Adrenal gland (tissue), 9 donors: ENCODE measurements at regions not wholly inside any gene's neighbourhood (a gene's known extent, or its start where the extent isn't known, plus 50 kb on each side); places are given as distances from the start of the nearest gene placed in this dataset.
"Not testable (repeated sequence)": the region's sequence is repeated elsewhere in the genome, so short reads cannot be mapped to it uniquely, and the experiment has no call there.

Experiments used
- DNase-seq, 7 donors: peaks; one replicate each; pipeline ENCODE4 v3.0.0-alpha.2; 2019 to 2020
- H3K27ac ChIP-seq, 5 donors: fragments of 200-600 bp; sonication (generic) in 4 of 5; 1 replicate in 3 of 5; 2 replicates in 2 of 5; pipeline versions ENCODE4 v1.5.1 to v1.8.0; 2016 to 2020; ENCODE audit warnings: mild to moderate bottlenecking in 1 of 5
- H3K27me3 ChIP-seq: fragments of 200-600 bp; 2 replicates; pipeline ENCODE4 v1.8.0; 2021
- H3K36me3 ChIP-seq, 2 donors: fragments of 200-600 bp; replicated peaks in 1 of 2; 1 replicate in 1 of 2; 2 replicates in 1 of 2; pipeline versions ENCODE4 v1.5.1 to v1.8.0; 2018 to 2022
- H3K4me1 ChIP-seq, 2 donors: fragments of 200-600 bp; replicated peaks in 1 of 2; 1 replicate in 1 of 2; 2 replicates in 1 of 2; pipeline versions ENCODE4 v1.5.1 to v1.8.0; 2018 to 2021
- H3K4me3 ChIP-seq, 4 donors: fragments of 200-600 bp; sonication (generic) in 3 of 4; one replicate each; pipeline ENCODE4 v1.5.1; 2016 to 2018
- H3K9me3 ChIP-seq, 3 donors: fragments of 200-600 bp; sonication (generic) in 1 of 3; replicated peaks in 1 of 3; 1 replicate in 2 of 3; 2 replicates in 1 of 3; pipeline versions ENCODE4 v1.5.1 to v1.8.0; 2016 to 2021
- POLR2A ChIP-seq, 2 donors: fragments of 450-650 bp; IDR thresholded peaks; one replicate each; pipeline ENCODE4 v1.6.1; 2017; ENCODE audit warnings: antibody characterized with exemption in 2 of 2, mild to moderate bottlenecking in 2 of 2, moderate library complexity in 1 of 2
- WGBS, 4 donors: extraction: QIAGEN DNeasy Blood & Tissue Kit in 2 of 4; methylation state at CpG; one replicate each; pipeline versions ENCODE4 v1.1.5 to v1.1.7; 2013 to 2017; 5-methylcytosine and 5-hydroxymethylcytosine counted together
- intact Hi-C, 2 donors: fragments of 100-400 bp; cut with DNase I; formaldehyde crosslinking; loops; one replicate each; pipeline versions ENCODE4 v1.14.1 to v1.15.0; 2022 to 2023
- TF ChIP-seq, protein P1 (sequence below), 6 experiments: fragments of 450-650 bp in 4 of 6; fragments of 200-600 bp in 2 of 6; sonication (generic) in 1 of 6; IDR thresholded peaks; 1 replicate in 5 of 6; 2 replicates in 1 of 6; pipeline versions ENCODE4 v1.5.1 to v1.8.0; 2016 to 2021; ENCODE audit warnings: antibody characterized with exemption in 6 of 6, mild to moderate bottlenecking in 2 of 6, moderate library complexity in 1 of 6
- donor health status: healthy with polysubstance abuse.
- donor health status: Bipolar disorder and iron deficiency.
- donor health status: DM: yes; HTN: yes; CAD: no.
- donor health status: DM: no; HTN: no; CAD: no.
- donor health status: DM: no; HTN: no; CAD: no.

DNA sequence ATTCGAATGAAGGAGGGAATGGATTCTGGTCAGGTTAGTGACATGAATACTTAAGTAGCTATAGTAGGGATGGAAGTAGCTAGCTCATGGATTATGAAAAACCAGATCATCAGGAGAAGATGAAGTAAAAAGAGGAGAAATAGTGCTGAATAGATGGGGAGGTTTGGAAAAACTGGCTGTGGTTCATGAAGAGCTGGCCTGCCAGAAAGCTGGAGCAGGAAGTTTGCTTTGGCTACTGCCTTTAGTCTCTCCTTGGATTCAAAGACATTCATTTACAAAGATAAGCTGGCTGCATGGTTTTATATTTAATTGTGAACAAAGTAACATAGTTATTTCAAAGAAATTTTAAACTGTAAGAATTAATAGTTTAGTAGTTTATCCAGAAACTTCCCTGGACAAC, 567.0 kb downstream of the RIT2 start:
- no peaks in the 10 kb centered on the region for H3K27me3 ChIP-seq
- no peak overlapping the region for H3K27ac ChIP-seq
- no peak overlapping the region for H3K4me3 ChIP-seq
- intact Hi-C loops: no loop called here
- WGBS, 4 donors: 46 to 58% (median 53%) methylated on average over 1 of the region's 1 CpG
- H3K4me1 ChIP-seq: no peaks in the 10 kb centered on the region
- DNase-seq: no peak
- H3K9me3 ChIP-seq: no peaks in the 10 kb centered on the region
- H3K36me3 ChIP-seq: no peaks in the 10 kb centered on the region
- no peak for TF ChIP-seq POLR2A (IDR thresholded peaks at IDR 0.05)
- TF ChIP-seq, protein P1, sequence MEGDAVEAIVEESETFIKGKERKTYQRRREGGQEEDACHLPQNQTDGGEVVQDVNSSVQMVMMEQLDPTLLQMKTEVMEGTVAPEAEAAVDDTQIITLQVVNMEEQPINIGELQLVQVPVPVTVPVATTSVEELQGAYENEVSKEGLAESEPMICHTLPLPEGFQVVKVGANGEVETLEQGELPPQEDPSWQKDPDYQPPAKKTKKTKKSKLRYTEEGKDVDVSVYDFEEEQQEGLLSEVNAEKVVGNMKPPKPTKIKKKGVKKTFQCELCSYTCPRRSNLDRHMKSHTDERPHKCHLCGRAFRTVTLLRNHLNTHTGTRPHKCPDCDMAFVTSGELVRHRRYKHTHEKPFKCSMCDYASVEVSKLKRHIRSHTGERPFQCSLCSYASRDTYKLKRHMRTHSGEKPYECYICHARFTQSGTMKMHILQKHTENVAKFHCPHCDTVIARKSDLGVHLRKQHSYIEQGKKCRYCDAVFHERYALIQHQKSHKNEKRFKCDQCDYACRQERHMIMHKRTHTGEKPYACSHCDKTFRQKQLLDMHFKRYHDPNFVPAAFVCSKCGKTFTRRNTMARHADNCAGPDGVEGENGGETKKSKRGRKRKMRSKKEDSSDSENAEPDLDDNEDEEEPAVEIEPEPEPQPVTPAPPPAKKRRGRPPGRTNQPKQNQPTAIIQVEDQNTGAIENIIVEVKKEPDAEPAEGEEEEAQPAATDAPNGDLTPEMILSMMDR (IDR thresholded peaks at IDR 0.05): no peak

DNA sequence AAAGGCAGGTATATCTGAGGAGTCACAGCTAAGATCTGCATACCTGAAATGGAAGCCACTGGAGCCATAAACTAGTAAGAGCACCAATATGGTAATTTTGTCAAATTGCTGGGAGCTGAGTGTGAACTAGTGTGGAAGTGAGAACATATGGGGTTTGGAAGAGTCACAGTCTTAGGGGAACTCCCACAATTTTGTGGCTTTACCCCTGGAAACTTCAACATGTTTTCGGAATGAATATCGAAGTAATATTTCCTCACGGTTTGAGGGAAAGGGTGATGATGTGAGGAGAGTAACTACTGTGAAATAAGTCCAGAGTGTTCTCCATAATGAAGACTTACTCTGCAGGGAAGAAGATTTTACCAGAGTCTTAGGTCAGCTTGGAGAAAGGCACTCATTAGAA, 565.9 kb downstream of the RIT2 start:
- intact Hi-C loops: no loop called here
- DNase-seq: no peak
- WGBS, 4 donors: 77 to 92% (median 82%) methylated on average over 3 of the region's 3 CpGs

DNA sequence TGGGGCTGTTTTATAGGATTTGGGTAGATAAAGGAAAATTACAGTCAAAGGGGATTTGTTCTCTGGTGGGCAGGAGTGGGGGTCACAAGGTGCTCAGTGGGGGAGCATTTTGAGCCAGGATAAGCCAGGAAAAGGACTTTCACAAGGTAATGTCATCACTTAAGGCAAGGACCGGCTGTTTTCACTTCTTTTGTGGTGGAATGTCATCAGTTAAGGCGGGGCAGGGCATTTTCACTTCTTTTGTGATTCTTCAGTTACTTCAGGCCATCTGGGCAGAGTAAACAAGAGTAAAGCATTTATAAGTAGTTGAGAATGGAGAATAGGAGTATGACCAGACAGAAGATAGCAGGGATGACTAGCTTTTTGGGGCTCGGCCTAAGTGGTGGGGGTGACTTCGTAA, 562.9 kb downstream of the RIT2 start:
- 65 to 87% (median 69%) methylated on average over 4 of the region's 4 CpGs for WGBS, 4 donors
- H3K9me3 ChIP-seq, H3K27me3 ChIP-seq, H3K27ac ChIP-seq, intact Hi-C loops, H3K36me3 ChIP-seq, H3K4me1 ChIP-seq, DNase-seq, H3K4me3 ChIP-seq: not testable (repeated sequence)

More for the DNA sequence above, 565.9 kb downstream of the RIT2 start:
- H3K27ac ChIP-seq: no peak overlapping the region
- H3K27me3 ChIP-seq: no peaks in the 10 kb centered on the region
- TF ChIP-seq, protein P1 (IDR thresholded peaks at IDR 0.05): no peak
- no peak for TF ChIP-seq POLR2A (IDR thresholded peaks at IDR 0.05)
- H3K36me3 ChIP-seq: no peaks in the 10 kb centered on the region
- no peaks in the 10 kb centered on the region for H3K4me1 ChIP-seq
- no peak overlapping the region for H3K4me3 ChIP-seq
- H3K9me3 ChIP-seq: no peaks in the 10 kb centered on the region

DNA sequence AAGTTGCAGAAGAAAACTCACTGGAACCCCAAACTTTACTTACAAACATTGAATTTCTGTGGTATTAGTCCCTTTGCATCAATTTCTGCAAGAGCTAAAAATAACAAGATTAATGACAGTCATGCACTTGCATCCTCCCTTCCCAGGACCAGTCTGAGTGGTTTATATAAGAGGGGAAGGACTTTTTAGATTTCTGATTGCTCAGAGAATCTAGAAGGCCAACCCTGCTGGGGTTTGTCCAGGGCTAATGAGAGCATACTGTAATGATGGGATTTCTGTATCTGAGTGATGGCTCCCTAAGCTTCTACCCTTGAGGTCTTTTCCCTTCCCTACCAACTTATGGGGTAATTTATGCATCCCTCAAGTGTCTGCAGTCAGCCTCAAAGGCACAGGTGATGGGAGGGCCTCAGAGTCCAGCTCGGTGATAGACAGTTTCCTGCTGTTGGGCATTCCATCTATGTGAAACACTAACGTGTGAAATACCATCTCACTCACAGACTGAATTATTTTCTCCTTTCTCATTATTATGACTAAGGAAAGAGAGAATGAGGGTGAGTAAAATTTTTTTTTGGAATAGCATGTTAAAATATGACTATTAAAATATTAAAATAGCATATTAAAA, 556.3 kb downstream of the RIT2 start:
- Histone ChIP-seq H3K27ac (no peak overlapping the region), H3K9me3 (no peaks in the 10 kb centered on the region), H3K36me3 (no peaks in the 10 kb centered on the region), H3K4me1 (no peaks in the 10 kb centered on the region), H3K27me3 (no peaks in the 10 kb centered on the region), H3K4me3 (no peak overlapping the region)
- no peak for TF ChIP-seq POLR2A (IDR thresholded peaks at IDR 0.05)
- TF ChIP-seq, protein P1 (IDR thresholded peaks at IDR 0.05): no peak
- intact Hi-C loops: no loop called here
- 52 to 71% (median 62%) methylated on average over 2 of the region's 2 CpGs for WGBS, 4 donors
- no peak for DNase-seq

DNA sequence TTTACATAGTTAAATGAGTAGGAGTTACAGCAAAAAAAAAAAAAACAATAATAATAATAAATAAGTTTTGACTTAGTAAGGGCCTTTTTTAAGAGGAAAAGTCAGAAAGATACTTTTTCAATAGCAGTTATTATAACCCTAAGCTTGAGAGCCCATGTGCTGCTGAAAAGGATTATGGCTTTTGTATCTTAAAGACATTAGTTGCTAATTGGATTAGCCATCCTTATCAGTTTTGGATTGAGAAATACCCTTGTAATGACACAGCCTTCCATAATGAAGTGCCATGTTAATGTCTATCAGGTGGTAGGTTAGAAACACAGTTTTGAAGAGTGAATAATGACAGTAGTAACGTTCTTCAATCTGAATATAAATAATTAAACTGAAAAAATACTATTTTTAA, 554.0 kb downstream of the RIT2 start:
- Histone ChIP-seq H3K27me3 (no peaks in the 10 kb centered on the region), H3K27ac (no peak overlapping the region), H3K36me3 (no peaks in the 10 kb centered on the region), H3K4me1 (no peaks in the 10 kb centered on the region), H3K4me3 (no peak overlapping the region), H3K9me3 (no peaks in the 10 kb centered on the region)
- no peak for TF ChIP-seq POLR2A (IDR thresholded peaks at IDR 0.05)
- TF ChIP-seq, protein P1 (IDR thresholded peaks at IDR 0.05): no peak
- WGBS, 4 donors: 54 to 61% (median 59%) methylated on average over 1 of the region's 1 CpG
- intact Hi-C loops: no loop called here
- DNase-seq: no peak
